ENCODE measurements at regions not wholly inside any gene's neighbourhood (a gene's known extent, or its start where the extent isn't known, plus 50 kb on each side); places are given as distances from the start of the nearest gene placed in this dataset.

- no peak for TF ChIP-seq CTCF (conservative IDR thresholded peaks at IDR 0.05; ENCODE audit: control insufficient read depth, insufficient read depth, low read depth, low read length)
- no peak overlapping the region for H3K4me3 ChIP-seq (ENCODE audit: control insufficient read depth, low read depth, low read length)
- peak; percentile 31 for DNase-seq (ENCODE audit: low read depth)
These were observed 265.7 kb upstream of the BOD1L1 start for GRCh38 chr4:13893211-13893610.

- no peak for TF ChIP-seq CTCF (conservative IDR thresholded peaks at IDR 0.05; ENCODE audit: control insufficient read depth, insufficient read depth, low read depth, low read length)
- H3K4me3 ChIP-seq (ENCODE audit: control insufficient read depth, low read depth, low read length), result no peak overlapping the region
These were observed 266.5 kb upstream of the BOD1L1 start for GRCh38 chr4:13893987-13894386.

GRCh38 chr4:13900780-13901179 lies 273.3 kb upstream of the BOD1L1 start:
- DNase-seq (ENCODE audit: low read depth), result no peak
- no peak for TF ChIP-seq CTCF (conservative IDR thresholded peaks at IDR 0.05; ENCODE audit: control insufficient read depth, insufficient read depth, low read depth, low read length)
- H3K4me3 ChIP-seq (ENCODE audit: control insufficient read depth, low read depth, low read length), result no peak overlapping the region

More at GRCh38 chr4:13893987-13894386, 266.5 kb upstream of the BOD1L1 start:
- no peak for DNase-seq (ENCODE audit: low read depth)

- TF ChIP-seq CTCF (conservative IDR thresholded peaks at IDR 0.05; ENCODE audit: control insufficient read depth, insufficient read depth, low read depth, low read length), result no peak
- peak; percentile 41 for DNase-seq (ENCODE audit: low read depth)
- H3K4me3 ChIP-seq (ENCODE audit: control insufficient read depth, low read depth, low read length), result no peak overlapping the region
These were observed 274.6 kb upstream of the BOD1L1 start for GRCh38 chr4:13902146-13902545.

- H3K4me3 ChIP-seq (ENCODE audit: control insufficient read depth, low read depth, low read length), result no peak overlapping the region
- no peak for DNase-seq (ENCODE audit: low read depth)
- no peak for TF ChIP-seq CTCF (conservative IDR thresholded peaks at IDR 0.05; ENCODE audit: control insufficient read depth, insufficient read depth, low read depth, low read length)
These were observed 275.5 kb upstream of the BOD1L1 start for GRCh38 chr4:13903061-13903460.

GRCh38 chr4:13903901-13904300 lies 276.4 kb upstream of the BOD1L1 start:
- no peak overlapping the region for H3K4me3 ChIP-seq (ENCODE audit: control insufficient read depth, low read depth, low read length)

More at GRCh38 chr4:13903901-13904300, 276.4 kb upstream of the BOD1L1 start:
- no peak for DNase-seq (ENCODE audit: low read depth)
- TF ChIP-seq CTCF (conservative IDR thresholded peaks at IDR 0.05; ENCODE audit: control insufficient read depth, insufficient read depth, low read depth, low read length), result no peak

Data from fibroblast of mammary gland (primary cell).